Medulla oblongata (tissue), 1 donor: ENCODE measurements at regions not wholly inside any gene's neighbourhood (a gene's known extent, or its start where the extent isn't known, plus 50 kb on each side); places are given as distances from the start of the nearest gene placed in this dataset.
"Not testable (repeated sequence)": the region's sequence is repeated elsewhere in the genome, so short reads cannot be mapped to it uniquely, and the experiment has no call there.

Experiments used
- DNase-seq: peaks from one replicate; pipeline ENCODE4 v3.0.0-alpha.2; 2015; ENCODE audit errors: extremely low spot score

GRCh38 chr9:78122631-78123030 is 91.0 kb upstream of the GNAQ start:
- no peak for DNase-seq

GRCh38 chr9:78121488-78121887 is 89.9 kb upstream of the GNAQ start:
- peak; percentile 90 for DNase-seq

- no peak for DNase-seq
These were observed 87.3 kb upstream of the GNAQ start for GRCh38 chr9:78118742-78119473.

GRCh38 chr9:78115073-78115472 is 83.5 kb upstream of the GNAQ start:
- peak; percentile 27 for DNase-seq

- no peak for DNase-seq
These were observed 83.0 kb upstream of the GNAQ start for GRCh38 chr9:78114581-78114980.

GRCh38 chr9:78112406-78112805 is 80.8 kb upstream of the GNAQ start:
- no peak for DNase-seq

GRCh38 chr9:78112004-78112403 is 80.4 kb upstream of the GNAQ start:
- no peak for DNase-seq

- no peak for DNase-seq
These were observed 77.5 kb upstream of the GNAQ start for GRCh38 chr9:78109075-78109474.

GRCh38 chr9:78106586-78106985 is 75.0 kb upstream of the GNAQ start:
- not testable (repeated sequence) for DNase-seq

- DNase-seq, result peak; percentile 55
These were observed 72.4 kb upstream of the GNAQ start for GRCh38 chr9:78103971-78104433.

GRCh38 chr9:78101247-78101646 is 69.6 kb upstream of the GNAQ start:
- no peak for DNase-seq

- DNase-seq, result peak; percentile 86
These were observed 65.9 kb upstream of the GNAQ start for GRCh38 chr9:78097541-78097940.

GRCh38 chr9:78091731-78092130 is 60.1 kb upstream of the GNAQ start:
- no peak for DNase-seq

- no peak for DNase-seq
These were observed 57.5 kb upstream of the GNAQ start for GRCh38 chr9:78089111-78089510.

- DNase-seq, result not testable (repeated sequence)
These were observed 56.6 kb upstream of the GNAQ start for GRCh38 chr9:78088190-78088589.
